ENCODE measurements at regions not wholly inside any gene's neighbourhood (a gene's known extent, or its start where the extent isn't known, plus 50 kb on each side); places are given as distances from the start of the nearest gene placed in this dataset.
"Not testable (repeated sequence)": the region's sequence is repeated elsewhere in the genome, so short reads cannot be mapped to it uniquely, and the experiment has no call there.

- H3K79me2 ChIP-seq (ENCODE audit: low read depth); H3K4me2 ChIP-seq; H3K27me3 ChIP-seq (ENCODE audit: insufficient read depth, low read depth); BruUV-seq (replicated peaks); CTCF ChIA-PET; H2AFZ ChIP-seq; H3K36me3 ChIP-seq (ENCODE audit: low read depth); H4K20me1 ChIP-seq (ENCODE audit: insufficient read depth); POLR2A ChIA-PET (ENCODE audit: unreplicated experiment); intact Hi-C loops (cut with micrococcal nuclease; ENCODE audit: unreplicated experiment); H3K4me1 ChIP-seq (replicated peaks; ENCODE audit: insufficient read depth); H3K9me2 ChIP-seq (ENCODE audit: insufficient read depth); H3F3A ChIP-seq (ENCODE audit: insufficient read depth, low read depth); H3K9me3 ChIP-seq (ENCODE audit: insufficient read depth, low read depth); H3K4me3 ChIP-seq; DNase-seq; H3K27ac ChIP-seq: not testable (repeated sequence)
These were observed 162.1 kb upstream of the ZNF658 start for GRCh38 chr9:66738418-66738817.

- BruUV-seq (replicated peaks); POLR2A ChIA-PET (ENCODE audit: unreplicated experiment); H3F3A ChIP-seq (ENCODE audit: insufficient read depth, low read depth); H3K27me3 ChIP-seq (ENCODE audit: insufficient read depth, low read depth); H3K4me3 ChIP-seq; H3K36me3 ChIP-seq (ENCODE audit: low read depth); DNase-seq; H3K4me2 ChIP-seq; H3K4me1 ChIP-seq (replicated peaks; ENCODE audit: insufficient read depth); CTCF ChIA-PET; H3K27ac ChIP-seq; H3K79me2 ChIP-seq (ENCODE audit: low read depth); H3K9me2 ChIP-seq (ENCODE audit: insufficient read depth); H4K20me1 ChIP-seq (ENCODE audit: insufficient read depth); intact Hi-C loops (cut with micrococcal nuclease; ENCODE audit: unreplicated experiment); H3K9me3 ChIP-seq (ENCODE audit: insufficient read depth, low read depth); H2AFZ ChIP-seq: not testable (repeated sequence)
These were observed 160.4 kb upstream of the ZNF658 start for GRCh38 chr9:66740136-66740535.

- CTCF ChIA-PET; H3K27me3 ChIP-seq (ENCODE audit: insufficient read depth, low read depth); H3K9me3 ChIP-seq (ENCODE audit: insufficient read depth, low read depth); H4K20me1 ChIP-seq (ENCODE audit: insufficient read depth); H3K4me3 ChIP-seq; H3K4me2 ChIP-seq; POLR2A ChIA-PET (ENCODE audit: unreplicated experiment); H3K27ac ChIP-seq; H3K4me1 ChIP-seq (replicated peaks; ENCODE audit: insufficient read depth); H3K79me2 ChIP-seq (ENCODE audit: low read depth); BruUV-seq (replicated peaks); H3K9me2 ChIP-seq (ENCODE audit: insufficient read depth); DNase-seq; H3F3A ChIP-seq (ENCODE audit: insufficient read depth, low read depth); H2AFZ ChIP-seq; intact Hi-C loops (cut with micrococcal nuclease; ENCODE audit: unreplicated experiment); H3K36me3 ChIP-seq (ENCODE audit: low read depth): not testable (repeated sequence)
These were observed 154.7 kb upstream of the ZNF658 start for GRCh38 chr9:66745846-66746245.

DNA sequence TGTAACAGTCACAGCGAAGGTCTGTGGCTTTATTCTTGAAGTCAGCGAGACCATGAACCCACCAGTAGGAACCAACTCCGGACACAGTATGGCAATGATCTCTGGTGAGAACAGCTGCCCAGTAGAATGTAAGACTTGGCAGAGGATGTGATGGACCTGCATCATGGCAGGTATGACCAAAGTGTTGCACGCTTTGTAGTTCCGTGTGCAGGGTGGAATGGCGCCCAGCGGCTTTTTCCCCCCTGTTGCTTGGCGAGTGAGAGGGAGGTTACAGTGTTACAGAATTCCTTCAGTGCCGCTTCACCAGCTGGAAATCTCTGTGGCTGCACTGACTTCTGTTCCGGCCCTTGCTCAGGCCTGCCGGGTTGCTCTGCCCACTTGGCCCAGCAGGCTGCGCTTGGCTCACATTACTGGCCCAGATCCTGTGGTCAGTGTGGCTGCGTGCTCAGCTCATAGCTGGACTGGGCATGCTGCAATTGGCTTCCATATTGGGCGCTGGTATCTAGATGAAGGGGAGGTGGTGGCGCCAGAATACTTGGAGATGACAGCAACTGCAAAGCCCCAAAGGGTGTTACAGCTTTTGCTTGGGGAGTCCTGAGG, 148.1 kb upstream of the ZNF658 start:
- H3K4me2 ChIP-seq; H3K27me3 ChIP-seq (ENCODE audit: insufficient read depth, low read depth); H3K9me2 ChIP-seq (ENCODE audit: insufficient read depth); H4K20me1 ChIP-seq (ENCODE audit: insufficient read depth); DNase-seq; CTCF ChIA-PET; POLR2A ChIA-PET (ENCODE audit: unreplicated experiment); H3K9me3 ChIP-seq (ENCODE audit: insufficient read depth, low read depth); intact Hi-C loops (cut with micrococcal nuclease; ENCODE audit: unreplicated experiment); H3F3A ChIP-seq (ENCODE audit: insufficient read depth, low read depth); BruUV-seq (replicated peaks); H3K79me2 ChIP-seq (ENCODE audit: low read depth); H3K4me1 ChIP-seq (replicated peaks; ENCODE audit: insufficient read depth); H3K36me3 ChIP-seq (ENCODE audit: low read depth); H3K27ac ChIP-seq; H2AFZ ChIP-seq; H3K4me3 ChIP-seq: not testable (repeated sequence)

- POLR2A ChIA-PET (ENCODE audit: unreplicated experiment); H3K27me3 ChIP-seq (ENCODE audit: insufficient read depth, low read depth); H3K4me1 ChIP-seq (replicated peaks; ENCODE audit: insufficient read depth); H3K79me2 ChIP-seq (ENCODE audit: low read depth); H3K36me3 ChIP-seq (ENCODE audit: low read depth); H3K9me3 ChIP-seq (ENCODE audit: insufficient read depth, low read depth); H3K4me3 ChIP-seq; H3F3A ChIP-seq (ENCODE audit: insufficient read depth, low read depth); H3K9me2 ChIP-seq (ENCODE audit: insufficient read depth); DNase-seq; H3K27ac ChIP-seq; intact Hi-C loops (cut with micrococcal nuclease; ENCODE audit: unreplicated experiment); H2AFZ ChIP-seq; H3K4me2 ChIP-seq; CTCF ChIA-PET; BruUV-seq (replicated peaks); H4K20me1 ChIP-seq (ENCODE audit: insufficient read depth): not testable (repeated sequence)
These were observed 140.6 kb upstream of the ZNF658 start for GRCh38 chr9:66759825-66760492.

DNA sequence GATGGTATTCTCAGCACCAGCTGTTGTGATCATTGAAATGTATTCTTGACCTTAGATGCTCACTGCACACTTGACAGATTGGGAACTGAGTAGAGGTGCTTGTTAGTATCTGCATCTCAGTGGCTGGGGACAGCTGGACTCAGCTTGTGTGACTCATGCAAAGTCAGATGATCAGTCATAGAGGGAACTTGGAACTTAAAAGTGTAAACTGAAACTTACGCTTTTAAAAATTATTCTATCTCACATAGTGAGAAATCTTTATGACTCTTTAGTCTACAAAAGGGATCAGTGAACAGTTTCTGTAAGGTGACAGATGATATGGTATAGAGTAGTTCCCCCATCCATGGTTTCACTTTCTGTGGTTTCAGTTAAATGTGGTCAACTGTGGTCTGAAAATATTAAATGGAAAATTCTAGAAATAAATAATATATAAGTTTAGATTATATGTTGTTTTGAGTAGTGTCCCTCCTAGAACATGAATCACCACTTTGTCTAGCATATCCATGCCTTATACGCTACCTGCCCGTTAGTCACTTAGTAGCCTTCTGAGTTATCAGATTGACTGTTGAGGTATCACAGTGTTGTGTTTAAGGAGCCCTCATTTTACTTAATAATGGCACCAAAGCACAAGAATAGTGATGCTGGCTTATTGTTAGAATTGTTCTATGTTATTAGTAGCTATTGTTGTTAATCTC, 135.6 kb upstream of the ZNF658 start:
- H3K79me2 ChIP-seq (ENCODE audit: low read depth); H3K9me2 ChIP-seq (ENCODE audit: insufficient read depth); H3K4me2 ChIP-seq; H4K20me1 ChIP-seq (ENCODE audit: insufficient read depth); H3K4me3 ChIP-seq; H3K27ac ChIP-seq; H3K4me1 ChIP-seq (replicated peaks; ENCODE audit: insufficient read depth); intact Hi-C loops (cut with micrococcal nuclease; ENCODE audit: unreplicated experiment); CTCF ChIA-PET; H3K9me3 ChIP-seq (ENCODE audit: insufficient read depth, low read depth); POLR2A ChIA-PET (ENCODE audit: unreplicated experiment); H2AFZ ChIP-seq; BruUV-seq (replicated peaks); DNase-seq; H3K36me3 ChIP-seq (ENCODE audit: low read depth); H3F3A ChIP-seq (ENCODE audit: insufficient read depth, low read depth); H3K27me3 ChIP-seq (ENCODE audit: insufficient read depth, low read depth): not testable (repeated sequence)

- H4K20me1 ChIP-seq (ENCODE audit: insufficient read depth); H3F3A ChIP-seq (ENCODE audit: insufficient read depth, low read depth); H3K27ac ChIP-seq; H2AFZ ChIP-seq; H3K4me1 ChIP-seq (replicated peaks; ENCODE audit: insufficient read depth); H3K4me3 ChIP-seq; H3K27me3 ChIP-seq (ENCODE audit: insufficient read depth, low read depth); H3K4me2 ChIP-seq; H3K9me3 ChIP-seq (ENCODE audit: insufficient read depth, low read depth); CTCF ChIA-PET; H3K36me3 ChIP-seq (ENCODE audit: low read depth); intact Hi-C loops (cut with micrococcal nuclease; ENCODE audit: unreplicated experiment); H3K79me2 ChIP-seq (ENCODE audit: low read depth); DNase-seq; POLR2A ChIA-PET (ENCODE audit: unreplicated experiment); H3K9me2 ChIP-seq (ENCODE audit: insufficient read depth); BruUV-seq (replicated peaks): not testable (repeated sequence)
These were observed 135.0 kb upstream of the ZNF658 start for GRCh38 chr9:66765531-66765930.

Measured in PC-9 (cell line).